ENCODE measurements at regions not wholly inside any gene's neighbourhood (a gene's known extent, or its start where the extent isn't known, plus 50 kb on each side); places are given as distances from the start of the nearest gene placed in this dataset.

GRCh38 chr9:3035579-3036332, 191.9 kb upstream of the PUM3 start:
- no peak overlapping the region for H3K27ac Mint-ChIP-seq
- no peak for ATAC-seq
- H3K9me3 Mint-ChIP-seq = no peaks in the 10 kb centered on the region

GRCh38 chr9:3032898-3033297, 189.0 kb upstream of the PUM3 start:
- no peaks in the 10 kb centered on the region for H3K4me1 Mint-ChIP-seq (ENCODE audit: low read depth in 2 of 2)
- no peaks in the 10 kb centered on the region for H3K9me3 Mint-ChIP-seq
- H3K27me3 Mint-ChIP-seq = peaks cover 0 to 8% of the 10 kb centered on the region in 2 donors
- H3K27ac Mint-ChIP-seq = no peak overlapping the region
- DNase-seq (ENCODE audit: low spot score) (no peak), ATAC-seq (peak in 1 of 2 donors; percentile 61)
- no peak overlapping the region for H3K4me3 Mint-ChIP-seq
- no peaks in the 10 kb centered on the region for H3K36me3 Mint-ChIP-seq

More at GRCh38 chr9:3035579-3036332, 191.9 kb upstream of the PUM3 start:
- Mint-ChIP-seq H3K36me3 (no peaks in the 10 kb centered on the region), H3K4me3 (no peak overlapping the region), H3K27me3 (no peaks in the 10 kb centered on the region), H3K4me1 (ENCODE audit: low read depth in 2 of 2) (no peaks in the 10 kb centered on the region)
- DNase-seq (ENCODE audit: low spot score) = no peak

GRCh38 chr9:3028535-3028934, 184.6 kb upstream of the PUM3 start:
- Mint-ChIP-seq H3K9me3 (no peaks in the 10 kb centered on the region), H3K27ac (no peak overlapping the region)
- ATAC-seq = no peak

GRCh38 chr9:3027210-3027609, 183.3 kb upstream of the PUM3 start:
- no peak overlapping the region for H3K27ac Mint-ChIP-seq
- no peaks in the 10 kb centered on the region for H3K36me3 Mint-ChIP-seq
- DNase-seq (ENCODE audit: low spot score) = no peak
- no peak overlapping the region for H3K4me3 Mint-ChIP-seq
- H3K27me3 Mint-ChIP-seq = peaks cover 2 to 8% of the 10 kb centered on the region in 2 donors
- ATAC-seq = no peak
- no peaks in the 10 kb centered on the region for H3K4me1 Mint-ChIP-seq (ENCODE audit: low read depth in 2 of 2)
- no peaks in the 10 kb centered on the region for H3K9me3 Mint-ChIP-seq

More at GRCh38 chr9:3028535-3028934, 184.6 kb upstream of the PUM3 start:
- Mint-ChIP-seq H3K4me3 (no peak overlapping the region), H3K27me3 (peaks cover 0 to 8% of the 10 kb centered on the region in 2 donors), H3K4me1 (ENCODE audit: low read depth in 2 of 2) (no peaks in the 10 kb centered on the region), H3K36me3 (no peaks in the 10 kb centered on the region)
- DNase-seq (ENCODE audit: low spot score) = no peak

- no peak for DNase-seq (ENCODE audit: low spot score)
- Mint-ChIP-seq H3K4me1 (ENCODE audit: low read depth in 2 of 2) (no peaks in the 10 kb centered on the region), H3K36me3 (no peaks in the 10 kb centered on the region), H3K27ac (no peak overlapping the region), H3K9me3 (no peaks in the 10 kb centered on the region), H3K27me3 (peaks cover 6 to 10% of the 10 kb centered on the region in 2 donors), H3K4me3 (no peak overlapping the region)
- ATAC-seq = no peak
Observed at GRCh38 chr9:3023449-3023848, 179.6 kb upstream of the PUM3 start.

- no peak for DNase-seq (ENCODE audit: low spot score)
- Mint-ChIP-seq H3K4me1 (ENCODE audit: low read depth in 2 of 2) (no peaks in the 10 kb centered on the region), H3K9me3 (no peaks in the 10 kb centered on the region), H3K27ac (no peak overlapping the region), H3K36me3 (no peaks in the 10 kb centered on the region), H3K4me3 (no peak overlapping the region), H3K27me3 (peaks cover 6 to 8% of the 10 kb centered on the region in 2 donors)
- no peak for ATAC-seq
Observed at GRCh38 chr9:3018691-3019230, 174.9 kb upstream of the PUM3 start.

- Mint-ChIP-seq H3K36me3 (no peaks in the 10 kb centered on the region), H3K27ac (no peak overlapping the region), H3K4me3 (no peak overlapping the region), H3K4me1 (ENCODE audit: low read depth in 2 of 2) (no peaks in the 10 kb centered on the region), H3K27me3 (peaks cover 8% of the 10 kb centered on the region in 2 donors), H3K9me3 (peaks cover 2% of the 10 kb centered on the region)
- DNase-seq (ENCODE audit: low spot score) = no peak
- no peak for ATAC-seq
Observed at GRCh38 chr9:3018071-3018470, 174.2 kb upstream of the PUM3 start.

GRCh38 chr9:3014178-3014577, 170.3 kb upstream of the PUM3 start:
- H3K4me3 Mint-ChIP-seq = no peak overlapping the region
- no peak for ATAC-seq
- H3K36me3 Mint-ChIP-seq = no peaks in the 10 kb centered on the region
- peaks cover 0 to 5% of the 10 kb centered on the region in 2 donors for H3K27me3 Mint-ChIP-seq
- H3K27ac Mint-ChIP-seq = no peak overlapping the region
- no peak for DNase-seq (ENCODE audit: low spot score)
- H3K9me3 Mint-ChIP-seq = peaks cover 6% of the 10 kb centered on the region
- no peaks in the 10 kb centered on the region for H3K4me1 Mint-ChIP-seq (ENCODE audit: low read depth in 2 of 2)

- peaks cover 6% of the 10 kb centered on the region for H3K9me3 Mint-ChIP-seq
- ATAC-seq (no peak), DNase-seq (ENCODE audit: low spot score) (no peak)
- no peaks in the 10 kb centered on the region for H3K4me1 Mint-ChIP-seq (ENCODE audit: low read depth in 2 of 2)
- H3K27me3 Mint-ChIP-seq = peaks cover 0 to 5% of the 10 kb centered on the region in 2 donors
- H3K4me3 Mint-ChIP-seq = no peak overlapping the region
- no peaks in the 10 kb centered on the region for H3K36me3 Mint-ChIP-seq
- H3K27ac Mint-ChIP-seq = no peak overlapping the region
Observed at GRCh38 chr9:3012842-3013241, 168.9 kb upstream of the PUM3 start.

GRCh38 chr9:3012245-3012644, 168.3 kb upstream of the PUM3 start:
- no peaks in the 10 kb centered on the region for H3K4me1 Mint-ChIP-seq (ENCODE audit: low read depth in 2 of 2)
- H3K36me3 Mint-ChIP-seq = no peaks in the 10 kb centered on the region
- no peak overlapping the region for H3K27ac Mint-ChIP-seq
- peaks cover 0 to 5% of the 10 kb centered on the region in 2 donors for H3K27me3 Mint-ChIP-seq
- no peak overlapping the region for H3K4me3 Mint-ChIP-seq
- DNase-seq (ENCODE audit: low spot score) (no peak), ATAC-seq (no peak)
- H3K9me3 Mint-ChIP-seq = peaks cover 6% of the 10 kb centered on the region

- Mint-ChIP-seq H3K4me1 (ENCODE audit: low read depth in 2 of 2) (no peaks in the 10 kb centered on the region), H3K27me3 (peaks cover 0 to 3% of the 10 kb centered on the region in 2 donors), H3K27ac (no peak overlapping the region), H3K4me3 (no peak overlapping the region), H3K9me3 (peaks cover 4% of the 10 kb centered on the region), H3K36me3 (no peaks in the 10 kb centered on the region)
- ATAC-seq (no peak), DNase-seq (ENCODE audit: low spot score) (no peak)
Observed at GRCh38 chr9:3008091-3008490, 164.2 kb upstream of the PUM3 start.

GRCh38 chr9:3007326-3007725, 163.4 kb upstream of the PUM3 start:
- Mint-ChIP-seq H3K27ac (no peak overlapping the region), H3K4me3 (no peak overlapping the region), H3K4me1 (ENCODE audit: low read depth in 2 of 2) (no peaks in the 10 kb centered on the region), H3K9me3 (peaks cover 3% of the 10 kb centered on the region), H3K27me3 (peaks cover 0 to 2% of the 10 kb centered on the region in 2 donors), H3K36me3 (no peaks in the 10 kb centered on the region)
- no peak for DNase-seq (ENCODE audit: low spot score)
- ATAC-seq = no peak

GRCh38 chr9:3006851-3007250, 163.0 kb upstream of the PUM3 start:
- no peak for ATAC-seq

GRCh38 chr9:3004572-3004971, 160.7 kb upstream of the PUM3 start:
- ATAC-seq (no peak), DNase-seq (ENCODE audit: low spot score) (no peak)
- Mint-ChIP-seq H3K27ac (no peak overlapping the region), H3K36me3 (no peaks in the 10 kb centered on the region), H3K27me3 (peaks cover 0 to 6% of the 10 kb centered on the region in 2 donors), H3K9me3 (peaks cover 6% of the 10 kb centered on the region), H3K4me3 (no peak overlapping the region), H3K4me1 (ENCODE audit: low read depth in 2 of 2) (no peaks in the 10 kb centered on the region)

More at GRCh38 chr9:3006851-3007250, 163.0 kb upstream of the PUM3 start:
- H3K27me3 Mint-ChIP-seq = peaks cover 0 to 2% of the 10 kb centered on the region in 2 donors
- DNase-seq (ENCODE audit: low spot score) = no peak
- H3K4me3 Mint-ChIP-seq = no peak overlapping the region
- H3K4me1 Mint-ChIP-seq (ENCODE audit: low read depth in 2 of 2) = no peaks in the 10 kb centered on the region
- H3K9me3 Mint-ChIP-seq = peaks cover 3% of the 10 kb centered on the region
- no peak overlapping the region for H3K27ac Mint-ChIP-seq
- no peaks in the 10 kb centered on the region for H3K36me3 Mint-ChIP-seq
